CD4-positive, alpha-beta memory T cell (primary cell): ENCODE measurements at regions not wholly inside any gene's neighbourhood (a gene's known extent, or its start where the extent isn't known, plus 50 kb on each side); places are given as distances from the start of the nearest gene placed in this dataset.
"Not testable (repeated sequence)": the region's sequence is repeated elsewhere in the genome, so short reads cannot be mapped to it uniquely, and the experiment has no call there.

Experiments
- CTCF ChIA-PET: fragments of 350-600 bp; sonication (Branson Sonifier 250); formaldehyde crosslinking; loops from one replicate; lab custom pipeline; 2021; ENCODE audit warnings: inconsistent platforms; ENCODE audit not compliant: partially characterized antibody; lab: Charles Lee
- POLR2A ChIA-PET: fragments of 350-600 bp; sonication (Branson Sonifier 250); formaldehyde crosslinking; loops from one replicate; lab custom pipeline; 2021; ENCODE audit not compliant: partially characterized antibody; lab: Charles Lee
- DNase-seq, 5 donors: peaks; one replicate each; pipeline versions ENCODE4 v3.0.0 to v3.0.0-alpha.2; 2020 to 2022; ENCODE audit warnings: mixed read lengths in 1 of 5
- H3K27ac ChIP-seq: one replicate; pipeline ENCODE4 v1.7.0; 2013; ENCODE audit warnings: low read depth, low read length
- H3K27me3 ChIP-seq: 2 replicates; pipeline ENCODE4 v1.7.0; 2013; ENCODE audit warnings: mild to moderate bottlenecking, low read length, moderate library complexity; ENCODE audit not compliant: insufficient read depth
- H3K36me3 ChIP-seq: 2 replicates; pipeline ENCODE4 v1.7.0; 2013; ENCODE audit warnings: mild to moderate bottlenecking, low read length, moderate library complexity; ENCODE audit not compliant: insufficient read depth
- H3K4me1 ChIP-seq: 2 replicates; pipeline ENCODE4 v1.7.0; 2013; ENCODE audit warnings: mild to moderate bottlenecking, low read length, moderate library complexity; ENCODE audit not compliant: insufficient read depth
- H3K4me3 ChIP-seq, 2 donors: one replicate each; pipeline ENCODE4 v1.7.0; 2013; ENCODE audit warnings: low read length in 2 of 2, mild to moderate bottlenecking in 1 of 2
- H3K9me3 ChIP-seq, 2 donors: one replicate each; pipeline ENCODE4 v1.7.0; 2013; ENCODE audit warnings: low read length in 2 of 2, control low read depth in 1 of 2; ENCODE audit not compliant: control insufficient read depth in 1 of 2
- H3K27ac Mint-ChIP-seq, 7 donors: one replicate each; pipeline ENCODE4 v1.8.0; 2020 to 2021; ENCODE audit warnings: mixed read lengths in 7 of 7, mild to moderate bottlenecking in 6 of 7, inconsistent platforms in 3 of 7, moderate library complexity in 3 of 7
- H3K27me3 Mint-ChIP-seq, 2 donors: one replicate each; pipeline ENCODE4 v1.8.0; 2020 to 2021; ENCODE audit warnings: mixed read lengths in 2 of 2
- H3K36me3 Mint-ChIP-seq, 2 donors: one replicate each; pipeline ENCODE4 v1.8.0; 2020 to 2021; ENCODE audit warnings: mixed read lengths in 2 of 2, inconsistent platforms in 1 of 2, mild to moderate bottlenecking in 1 of 2
- H3K4me1 Mint-ChIP-seq, 4 donors: one replicate each; pipeline ENCODE4 v1.8.0; 2020 to 2021; ENCODE audit warnings: mixed read lengths in 4 of 4, mild to moderate bottlenecking in 1 of 4
- H3K4me3 Mint-ChIP-seq, 8 donors: one replicate each; pipeline ENCODE4 v1.8.0; 2020 to 2021; ENCODE audit warnings: mixed read lengths in 8 of 8, mild to moderate bottlenecking in 7 of 8, moderate library complexity in 6 of 8, inconsistent platforms in 3 of 8
- H3K9me3 Mint-ChIP-seq, 8 donors: one replicate each; pipeline ENCODE4 v1.8.0; 2020 to 2021; ENCODE audit warnings: mixed read lengths in 8 of 8, mild to moderate bottlenecking in 5 of 8, inconsistent platforms in 3 of 8, moderate library complexity in 1 of 8
- intact Hi-C: fragments of 100-400 bp; cut with micrococcal nuclease; formaldehyde crosslinking; loops from one replicate; pipeline ENCODE4 v1.15.1; 2023

DNA sequence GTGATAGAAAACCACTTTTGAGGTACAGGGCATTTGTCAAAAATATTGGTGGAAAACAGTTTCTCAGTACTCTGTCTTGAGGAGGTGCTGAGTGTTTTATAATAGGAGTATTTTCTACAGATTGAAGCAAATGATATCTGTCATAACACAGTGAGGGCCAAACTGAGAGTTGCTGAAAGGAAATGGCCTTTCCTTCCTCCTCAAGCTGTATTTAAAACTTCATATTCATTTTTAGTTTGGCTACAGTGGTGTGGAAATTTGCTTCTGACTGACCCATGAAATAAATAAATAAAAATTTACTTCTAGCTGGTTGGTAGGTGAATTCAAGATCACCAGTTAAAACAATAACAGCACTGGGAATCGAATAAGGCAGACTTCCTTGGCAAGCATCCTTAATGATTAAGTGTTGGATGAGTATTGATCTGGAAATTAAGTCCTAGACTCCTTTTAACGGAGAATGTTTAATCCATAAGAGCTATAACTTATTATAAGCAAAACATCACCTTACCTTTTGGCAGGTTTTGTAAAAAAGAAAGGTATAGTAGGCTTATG, 828.6 kb upstream of the CITED2 start:
- no peak for DNase-seq
- no peak overlapping the region for H3K4me3 ChIP-seq
- POLR2A ChIA-PET, result no interaction called here
- H3K36me3 Mint-ChIP-seq, result no peaks in the 10 kb centered on the region
- CTCF ChIA-PET, result no interaction called here
- no peaks in the 10 kb centered on the region for H3K27me3 ChIP-seq
- H3K27me3 Mint-ChIP-seq, result peaks cover 2 to 3% of the 10 kb centered on the region in 2 donors
- H3K36me3 ChIP-seq, result no peaks in the 10 kb centered on the region
- no peak overlapping the region for H3K4me3 Mint-ChIP-seq
- H3K27ac Mint-ChIP-seq, result no peak overlapping the region
- no peaks in the 10 kb centered on the region for H3K9me3 Mint-ChIP-seq
- no peaks in the 10 kb centered on the region for H3K9me3 ChIP-seq
- H3K4me1 ChIP-seq, result no peaks in the 10 kb centered on the region
- intact Hi-C loops, result no loop called here
- H3K27ac ChIP-seq, result no peak overlapping the region
- H3K4me1 Mint-ChIP-seq, result peaks cover 0 to 2% (median 0%) of the 10 kb centered on the region in 4 donors

DNA sequence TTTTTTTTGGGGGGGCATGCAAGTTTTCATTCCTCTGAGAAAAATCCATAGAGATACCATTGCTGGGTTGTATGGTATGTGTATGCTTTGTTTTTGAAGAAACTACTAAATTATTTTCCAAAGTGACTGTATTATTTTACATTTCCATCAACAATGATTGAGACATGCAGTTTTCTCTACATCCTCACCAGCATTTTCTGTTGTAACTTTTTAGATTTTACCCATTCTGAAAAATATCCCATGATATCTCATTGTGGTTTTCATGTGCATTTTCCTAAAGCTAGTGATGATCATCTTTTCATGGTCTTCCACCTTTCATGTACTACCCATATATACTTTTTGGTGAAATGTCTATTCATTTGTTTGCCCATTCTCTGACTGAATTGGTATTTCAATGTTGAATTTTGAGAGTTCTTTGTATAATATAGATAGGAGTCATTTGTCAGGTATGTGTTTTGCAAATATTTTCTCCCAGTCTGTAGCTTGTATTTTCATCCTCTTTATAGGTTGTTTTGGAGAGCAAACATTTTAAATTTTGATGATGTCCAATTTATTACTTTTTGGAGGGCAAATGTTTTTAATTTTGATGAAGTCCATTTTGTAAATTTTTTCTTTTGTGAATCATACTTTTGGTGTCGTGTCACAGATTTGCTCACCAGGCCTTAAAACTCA, 827.5 kb upstream of the CITED2 start:
- intact Hi-C loops, result no loop called here
- Histone ChIP-seq H3K9me3 (no peaks in the 10 kb centered on the region), H3K27me3 (no peaks in the 10 kb centered on the region), H3K27ac (no peak overlapping the region), H3K36me3 (no peaks in the 10 kb centered on the region), H3K4me3 (no peak overlapping the region), H3K4me1 (no peaks in the 10 kb centered on the region)
- POLR2A ChIA-PET, result no interaction called here
- Mint-ChIP-seq H3K27me3 (peaks cover 2 to 3% of the 10 kb centered on the region in 2 donors), H3K4me3 (no peak overlapping the region), H3K4me1 (peaks cover 0 to 2% (median 0%) of the 10 kb centered on the region in 4 donors), H3K27ac (no peak overlapping the region), H3K36me3 (no peaks in the 10 kb centered on the region), H3K9me3 (no peaks in the 10 kb centered on the region)
- CTCF ChIA-PET, result interaction anchor here (2.1 kb wide), 1 partner anchor 832 kb away, joined by 5 read pairs; no protein-coding TSS in a partner anchor
- DNase-seq, result no peak

DNA sequence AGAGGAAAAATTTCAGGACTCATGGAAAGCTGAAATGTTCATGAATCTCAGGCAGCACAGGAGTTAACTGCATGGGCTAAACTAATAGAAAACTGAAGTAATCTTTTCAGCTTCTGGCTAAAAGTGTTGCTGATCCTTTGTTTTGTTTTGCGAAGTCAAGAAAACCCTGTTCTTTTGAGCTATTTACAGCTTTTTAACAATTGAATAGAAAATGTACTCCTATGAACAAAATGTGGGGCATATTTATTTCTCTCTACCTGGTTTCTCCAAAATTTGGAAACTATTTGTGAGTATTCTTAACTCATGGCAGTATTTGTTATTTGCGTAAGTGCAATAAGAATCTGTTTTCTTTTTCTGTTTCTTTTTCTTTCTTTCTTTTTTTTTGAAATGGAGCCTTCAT, 818.8 kb upstream of the CITED2 start:
- CTCF ChIA-PET, result no interaction called here
- no peak overlapping the region for H3K4me3 Mint-ChIP-seq
- DNase-seq, result no peak

DNA sequence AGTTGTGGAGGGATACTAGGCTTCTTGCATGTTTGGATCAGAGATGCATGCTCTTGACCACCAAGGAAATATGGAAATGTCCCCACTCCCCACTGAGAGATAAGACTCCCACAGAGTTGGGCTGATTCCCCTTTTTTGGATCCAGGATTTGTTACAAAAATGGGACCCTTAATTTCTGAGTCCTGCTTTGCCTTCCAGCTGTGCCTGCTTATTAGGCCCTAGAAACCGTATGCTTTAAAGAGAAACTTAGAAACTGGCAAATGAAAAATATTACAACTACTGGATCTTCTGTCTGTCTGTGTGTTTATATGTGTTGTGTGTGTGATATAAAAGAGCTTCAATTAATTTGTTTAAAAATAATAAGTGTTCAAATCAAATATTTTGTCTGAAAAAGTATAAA, 817.6 kb upstream of the CITED2 start:
- H3K27ac ChIP-seq, result no peak overlapping the region
- intact Hi-C loops, result no loop called here
- ChIA-PET CTCF (no interaction called here), POLR2A (no interaction called here)
- DNase-seq, result no peak
- no peaks in the 10 kb centered on the region for H3K4me1 ChIP-seq
- H3K4me1 Mint-ChIP-seq, result no peaks in the 10 kb centered on the region
- H3K36me3 ChIP-seq, result no peaks in the 10 kb centered on the region
- no peak overlapping the region for H3K27ac Mint-ChIP-seq
- H3K4me3 Mint-ChIP-seq, result no peak overlapping the region
- H3K9me3 Mint-ChIP-seq, result peaks cover 0 to 40% (median 20%) of the 10 kb centered on the region in 8 donors
- H3K27me3 Mint-ChIP-seq, result no peaks in the 10 kb centered on the region
- no peaks in the 10 kb centered on the region for H3K36me3 Mint-ChIP-seq
- no peaks in the 10 kb centered on the region for H3K9me3 ChIP-seq
- H3K27me3 ChIP-seq, result no peaks in the 10 kb centered on the region
- H3K4me3 ChIP-seq, result no peak overlapping the region

More for the DNA sequence above, 818.8 kb upstream of the CITED2 start:
- POLR2A ChIA-PET, result no interaction called here
- no peaks in the 10 kb centered on the region for H3K4me1 Mint-ChIP-seq
- H3K27ac ChIP-seq, result no peak overlapping the region
- no peaks in the 10 kb centered on the region for H3K36me3 Mint-ChIP-seq
- intact Hi-C loops, result no loop called here
- no peaks in the 10 kb centered on the region for H3K27me3 Mint-ChIP-seq
- no peak overlapping the region for H3K27ac Mint-ChIP-seq
- H3K36me3 ChIP-seq, result no peaks in the 10 kb centered on the region
- no peaks in the 10 kb centered on the region for H3K27me3 ChIP-seq
- H3K9me3 ChIP-seq, result no peaks in the 10 kb centered on the region
- no peaks in the 10 kb centered on the region for H3K4me1 ChIP-seq
- H3K9me3 Mint-ChIP-seq, result peaks cover 0 to 32% (median 14%) of the 10 kb centered on the region in 8 donors
- no peak overlapping the region for H3K4me3 ChIP-seq

DNA sequence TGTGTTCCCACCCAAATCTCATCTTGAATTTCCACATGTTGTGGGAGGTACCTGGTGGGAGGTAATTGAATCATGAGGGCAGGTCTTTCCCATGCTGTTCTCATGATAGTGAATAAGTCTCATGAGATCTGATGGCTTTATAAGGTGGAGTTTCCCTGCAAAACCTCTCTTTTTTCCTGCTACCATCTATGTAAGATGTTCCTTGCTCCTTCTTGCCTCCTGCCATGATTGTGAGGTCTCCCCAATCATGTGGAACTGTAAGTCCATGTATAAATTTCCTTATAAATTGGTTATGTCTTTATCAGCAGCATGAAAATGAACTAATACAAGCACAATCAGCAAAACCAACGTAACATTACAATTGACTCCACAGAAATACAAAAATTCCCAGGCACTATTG, 814.8 kb upstream of the CITED2 start:
- H3K27ac Mint-ChIP-seq, H3K36me3 ChIP-seq, H3K36me3 Mint-ChIP-seq, H3K9me3 ChIP-seq, H3K4me3 ChIP-seq, CTCF ChIA-PET, intact Hi-C loops, DNase-seq, H3K27ac ChIP-seq, H3K27me3 ChIP-seq, H3K4me1 Mint-ChIP-seq, H3K4me1 ChIP-seq, H3K4me3 Mint-ChIP-seq, H3K27me3 Mint-ChIP-seq, POLR2A ChIA-PET: not testable (repeated sequence)
- peaks cover 0 to 32% (median 17%) of the 10 kb centered on the region in 8 donors for H3K9me3 Mint-ChIP-seq

GRCh38 chr6:140185991-140186390, 811.5 kb upstream of the CITED2 start:
- intact Hi-C loops, result no loop called here
- no peak for DNase-seq
- Mint-ChIP-seq H3K9me3 (peaks cover 0 to 15% (median 8%) of the 10 kb centered on the region in 8 donors), H3K27me3 (peaks cover 1 to 2% of the 10 kb centered on the region in 2 donors), H3K4me1 (no peaks in the 10 kb centered on the region), H3K36me3 (no peaks in the 10 kb centered on the region), H3K4me3 (no peak overlapping the region), H3K27ac (no peak overlapping the region)
- no peaks in the 10 kb centered on the region for H3K9me3 ChIP-seq
- H3K36me3 ChIP-seq, result no peaks in the 10 kb centered on the region
- H3K27me3 ChIP-seq, result no peaks in the 10 kb centered on the region
- H3K4me3 ChIP-seq, result no peak overlapping the region
- POLR2A ChIA-PET, result no interaction called here
- H3K4me1 ChIP-seq, result no peaks in the 10 kb centered on the region
- CTCF ChIA-PET, result no interaction called here
- H3K27ac ChIP-seq, result no peak overlapping the region

GRCh38 chr6:140183881-140184280, 809.4 kb upstream of the CITED2 start:
- peaks cover 0 to 8% (median 6%) of the 10 kb centered on the region in 8 donors for H3K9me3 Mint-ChIP-seq
- Histone ChIP-seq H3K4me3 (no peak overlapping the region), H3K36me3 (no peaks in the 10 kb centered on the region), H3K4me1 (no peaks in the 10 kb centered on the region), H3K27me3 (no peaks in the 10 kb centered on the region), H3K27ac (no peak overlapping the region), H3K9me3 (no peaks in the 10 kb centered on the region)
- no peak overlapping the region for H3K27ac Mint-ChIP-seq
- intact Hi-C loops, result no loop called here
- no peak overlapping the region for H3K4me3 Mint-ChIP-seq
- peaks cover 2% of the 10 kb centered on the region in 2 donors for H3K27me3 Mint-ChIP-seq
- no peaks in the 10 kb centered on the region for H3K36me3 Mint-ChIP-seq
- ChIA-PET CTCF (no interaction called here), POLR2A (no interaction called here)
- no peak for DNase-seq
- no peaks in the 10 kb centered on the region for H3K4me1 Mint-ChIP-seq
